Middle frontal gyrus (tissue), 1 donor: ENCODE measurements at regions not wholly inside any gene's neighbourhood (a gene's known extent, or its start where the extent isn't known, plus 50 kb on each side); places are given as distances from the start of the nearest gene placed in this dataset.
"Not testable (repeated sequence)": the region's sequence is repeated elsewhere in the genome, so short reads cannot be mapped to it uniquely, and the experiment has no call there.

Experiments used
- DNase-seq: peaks from one replicate; pipeline ENCODE4 v3.0.0-alpha.2; 2015; ENCODE audit warnings: low spot score; ENCODE audit errors: extremely low spot score

- DNase-seq, result no peak
Observed at GRCh38 chrX:13428053-13428786, 108.4 kb upstream of the ATXN3L start.

DNA sequence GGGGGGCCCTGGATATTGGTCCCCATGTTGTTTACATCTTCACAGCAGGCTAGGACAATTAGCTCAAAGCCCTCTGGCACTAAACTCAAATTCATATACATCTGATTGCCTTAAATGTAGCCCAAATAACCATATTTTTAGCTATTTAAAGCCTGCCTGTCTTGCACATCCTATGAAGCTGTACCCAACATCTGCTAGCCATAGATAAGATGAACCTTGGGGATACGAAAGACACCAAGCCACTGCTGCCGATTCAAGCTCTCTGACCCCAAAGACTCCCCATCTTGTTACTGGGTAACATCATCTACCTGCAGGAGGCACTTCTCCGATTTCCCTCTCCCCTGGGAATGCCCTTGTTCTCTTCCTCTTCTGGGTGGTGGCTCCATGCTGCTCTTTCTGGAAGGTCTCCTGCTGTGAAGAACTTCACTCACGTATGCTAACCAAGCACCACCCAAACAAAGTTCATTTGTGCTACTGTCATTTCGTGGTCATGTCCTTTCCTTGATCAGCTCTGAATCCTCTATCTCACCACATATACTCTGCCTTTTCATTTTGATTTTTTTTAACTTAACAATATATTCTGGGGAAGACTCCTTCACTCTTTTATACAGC lies 107.7 kb upstream of the ATXN3L start:
- no peak for DNase-seq

DNA sequence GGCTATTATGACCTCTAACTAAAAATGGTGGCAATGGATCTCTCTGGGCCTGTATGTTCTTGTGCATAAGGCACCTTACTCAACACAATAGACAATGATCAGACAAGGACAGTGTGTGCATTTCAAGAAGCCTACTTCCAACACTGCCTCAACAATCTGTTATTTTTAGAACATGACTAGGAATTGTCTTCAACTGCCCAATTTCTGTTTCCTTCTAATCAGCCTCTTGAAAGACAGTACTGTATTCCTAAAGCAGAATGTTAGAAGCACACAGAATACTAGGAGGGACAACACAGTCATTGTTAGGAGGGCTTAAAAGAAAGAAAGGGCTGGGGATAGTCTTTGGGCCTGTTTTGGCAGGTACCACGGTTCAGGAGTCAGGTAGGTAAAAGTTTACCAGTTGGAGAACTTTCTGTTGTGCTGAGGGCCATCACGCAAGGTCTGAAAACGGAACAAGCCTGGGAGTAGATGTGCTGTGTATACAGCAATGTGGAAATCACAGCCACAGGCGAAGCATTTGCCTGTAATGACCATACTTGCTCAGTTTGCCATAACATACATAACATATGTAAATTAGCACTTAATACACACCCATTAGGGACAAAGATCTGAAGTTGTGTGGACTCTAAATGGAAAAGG lies 100.8 kb upstream of the ATXN3L start:
- no peak for DNase-seq

GRCh38 chrX:13419918-13420317 lies 100.1 kb upstream of the ATXN3L start:
- DNase-seq, result no peak

DNA sequence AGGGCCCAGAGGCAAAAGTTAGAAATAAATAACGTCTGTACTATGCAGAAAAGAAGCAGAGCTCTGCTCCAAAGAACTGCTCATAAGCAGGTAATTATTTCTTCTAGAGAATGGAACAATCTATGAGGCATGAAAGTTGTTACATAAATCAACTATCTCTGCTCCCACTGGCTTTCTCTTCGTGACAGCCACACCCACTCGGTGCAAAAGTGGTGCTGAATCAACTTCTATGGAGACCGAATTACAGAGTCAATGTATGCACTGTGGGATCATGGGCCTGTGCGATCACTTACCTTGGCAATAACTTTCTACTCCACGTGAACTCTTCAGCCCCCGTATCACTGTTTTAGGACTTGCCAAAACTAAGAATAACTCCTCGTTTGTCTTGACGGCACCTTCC lies 99.4 kb upstream of the ATXN3L start:
- DNase-seq, result no peak

GRCh38 chrX:13418126-13419097 lies 98.6 kb upstream of the ATXN3L start:
- no peak for DNase-seq

GRCh38 chrX:13415509-13415908 lies 95.7 kb upstream of the ATXN3L start:
- no peak for DNase-seq

- no peak for DNase-seq
Observed at GRCh38 chrX:13414006-13414647, 94.3 kb upstream of the ATXN3L start.

GRCh38 chrX:13412208-13412600 lies 92.4 kb upstream of the ATXN3L start:
- no peak for DNase-seq

- no peak for DNase-seq
Observed at GRCh38 chrX:13411496-13412207, 91.8 kb upstream of the ATXN3L start.

DNA sequence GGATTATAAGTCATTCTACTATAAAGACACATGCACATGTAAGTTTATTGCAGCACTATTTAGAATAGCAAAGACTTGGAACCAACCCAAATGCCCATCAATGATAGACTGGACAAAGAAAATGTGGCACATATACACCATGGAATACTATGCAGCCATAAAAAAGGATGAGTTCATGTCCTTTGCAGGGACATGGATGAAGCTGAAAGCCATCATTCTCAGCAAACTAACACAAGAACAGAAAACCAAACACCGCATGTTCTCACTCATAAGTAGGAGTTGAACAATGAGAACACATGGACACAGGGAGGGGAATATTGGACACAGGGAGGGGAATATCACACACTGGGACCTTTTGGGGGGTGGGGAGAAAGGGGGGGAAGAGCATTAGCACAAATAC lies 88.7 kb upstream of the ATXN3L start:
- not testable (repeated sequence) for DNase-seq

DNA sequence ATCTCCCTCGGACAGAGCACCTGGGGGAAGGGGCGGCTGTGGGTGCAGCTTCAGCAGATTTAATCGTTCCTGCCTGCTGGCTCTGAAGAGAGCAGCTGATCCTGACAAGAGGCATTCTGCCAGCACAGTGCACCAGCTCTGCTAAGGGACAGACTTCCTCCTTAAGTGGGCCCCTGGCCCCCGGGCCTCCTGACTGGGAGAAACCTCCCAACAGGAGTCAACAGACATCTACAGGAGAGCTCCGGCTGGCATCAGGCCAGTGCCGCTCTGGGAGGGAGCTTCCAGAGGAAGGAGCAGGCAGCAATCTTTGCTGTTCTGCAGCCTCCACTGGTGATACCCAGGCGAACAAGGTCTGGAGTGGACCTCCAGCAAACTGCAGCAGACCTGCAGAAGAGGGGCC lies 84.9 kb upstream of the ATXN3L start:
- DNase-seq, result not testable (repeated sequence)

DNA sequence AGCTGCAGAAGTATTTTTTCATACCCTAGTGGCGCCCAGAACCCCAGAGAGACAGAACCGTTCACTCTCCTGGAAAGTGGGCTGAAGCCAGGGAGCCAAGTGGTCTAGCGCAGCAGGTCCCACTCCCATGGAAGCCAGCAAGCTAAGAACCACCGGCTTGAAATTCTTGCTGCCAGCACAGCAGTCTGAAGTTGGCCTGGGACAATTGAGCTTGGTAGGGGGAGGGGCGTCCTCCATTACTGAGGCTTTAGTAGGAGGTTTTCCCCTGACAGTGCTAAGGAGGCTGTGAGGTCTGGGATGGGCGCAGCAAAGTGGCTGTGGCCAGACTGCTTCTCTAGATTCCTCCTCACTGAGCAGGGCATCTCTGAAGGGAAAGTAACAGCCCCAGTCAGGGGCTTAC lies 84.5 kb upstream of the ATXN3L start:
- no peak for DNase-seq

DNA sequence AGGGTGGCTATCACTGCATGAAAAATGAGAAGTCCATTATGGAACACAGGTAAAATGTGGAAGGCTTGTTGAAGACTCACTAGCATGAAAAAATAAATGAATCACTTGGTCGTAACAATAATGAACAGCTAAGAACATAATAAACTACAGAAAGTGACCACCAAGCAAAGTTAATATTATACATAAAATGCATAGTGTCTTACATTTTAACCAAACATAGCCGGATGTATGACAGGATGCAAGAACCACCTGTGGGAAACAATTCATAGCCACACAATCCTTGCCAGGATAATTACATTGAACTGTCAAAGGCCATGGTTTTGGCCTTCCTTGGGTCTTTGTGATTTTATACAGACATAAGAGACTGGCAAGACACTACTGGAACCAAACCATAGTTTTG lies 81.9 kb upstream of the ATXN3L start:
- DNase-seq, result no peak

DNA sequence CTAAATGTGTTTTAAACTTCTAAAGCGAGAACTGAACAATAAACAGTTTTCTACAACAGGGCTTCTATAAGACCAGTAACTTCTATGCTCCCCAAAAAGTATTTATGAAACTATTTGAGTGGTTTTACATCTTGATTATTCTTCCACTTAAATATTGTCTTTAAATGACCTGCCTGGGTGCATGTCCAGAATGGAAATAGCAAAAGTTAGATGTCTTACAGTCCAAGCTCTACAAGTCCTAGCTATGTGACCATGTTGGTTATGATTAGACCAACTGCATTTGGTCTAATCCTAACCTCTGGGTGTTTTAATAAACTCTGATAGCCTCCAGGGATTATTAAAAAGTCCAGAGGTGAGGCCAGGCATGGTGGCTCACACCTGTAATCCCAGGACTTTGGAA lies 79.0 kb upstream of the ATXN3L start:
- no peak for DNase-seq

DNA sequence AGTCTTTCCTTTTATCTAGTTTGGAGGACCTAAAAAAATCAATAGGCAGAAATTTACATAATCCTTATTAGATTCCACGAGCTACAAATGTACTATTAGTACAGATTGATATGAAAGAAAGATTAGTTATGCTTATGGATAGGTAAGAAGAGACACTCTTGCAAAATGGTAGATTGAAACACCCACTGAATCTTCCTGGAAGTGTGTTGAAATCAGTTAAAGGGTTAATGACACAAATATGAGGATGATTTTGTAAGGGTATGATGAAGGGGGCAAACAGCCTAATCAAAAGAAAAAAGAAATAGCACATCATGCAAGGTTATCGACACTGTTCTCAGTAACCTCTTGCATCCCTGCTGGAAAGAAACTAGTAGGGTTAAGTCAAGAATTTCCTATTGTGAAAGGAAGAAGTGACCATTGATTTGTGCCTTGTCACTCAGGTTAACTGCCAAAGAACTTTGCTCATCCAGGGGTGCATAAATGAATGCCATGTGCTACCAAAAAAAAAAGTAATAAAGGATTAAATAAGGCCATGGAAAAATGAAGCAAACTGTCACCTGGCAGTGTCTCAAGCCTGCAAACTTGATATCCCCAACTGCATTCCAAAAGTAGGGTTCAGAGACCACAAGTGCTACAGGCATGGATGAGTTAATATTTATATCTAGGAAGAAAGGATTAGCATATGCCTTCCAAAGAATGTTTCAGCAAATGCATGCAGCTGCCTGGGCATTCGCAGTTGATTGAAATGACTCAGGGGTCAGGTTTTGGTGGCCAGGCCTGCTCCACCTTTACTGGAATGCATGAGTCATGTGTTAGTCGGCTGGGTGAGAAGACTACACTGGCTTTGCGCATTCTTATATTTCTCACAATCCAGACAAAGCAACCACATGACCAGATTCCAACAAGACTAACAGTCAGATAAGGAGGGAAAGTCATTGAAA lies 78.3 kb upstream of the ATXN3L start:
- no peak for DNase-seq

DNA sequence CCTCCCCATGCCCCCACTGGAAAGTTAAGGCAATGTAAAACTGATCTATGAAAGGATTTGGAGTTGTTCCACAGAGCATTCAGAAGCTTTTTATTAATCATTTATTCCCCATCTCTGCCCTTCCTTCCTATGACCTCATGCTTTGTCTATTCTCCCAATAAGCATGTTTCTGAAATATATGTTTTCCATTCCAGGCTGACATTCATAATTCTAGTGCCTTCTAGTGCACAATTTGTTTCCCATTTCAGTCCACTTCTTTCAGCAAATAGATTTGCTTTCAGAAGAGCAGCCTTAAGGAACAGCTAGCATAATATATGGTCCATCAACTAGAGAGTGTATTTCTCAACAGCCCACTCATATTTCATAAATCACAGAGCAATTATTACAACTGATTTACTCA lies 77.1 kb upstream of the ATXN3L start:
- DNase-seq, result no peak

- no peak for DNase-seq
Observed at GRCh38 chrX:13389501-13389900, 69.6 kb upstream of the ATXN3L start.
